Stimulated activated CD4-positive, alpha-beta T cell treated with anti-CD3 and anti-CD28 coated beads, Interleukin-12 subunit alpha, Interleukin-12 subunit beta, amount 100 ng/mL, for 24 hours (primary cell): ENCODE measurements at regions not wholly inside any gene's neighbourhood (a gene's known extent, or its start where the extent isn't known, plus 50 kb on each side); places are given as distances from the start of the nearest gene placed in this dataset.
"Not testable (repeated sequence)": the region's sequence is repeated elsewhere in the genome, so short reads cannot be mapped to it uniquely, and the experiment has no call there.

Source experiments
- DNase-seq, 2 experiments: peaks; one replicate each; pipeline ENCODE4 v3.0.0-alpha.2; 2020; ENCODE audit warnings: low read depth in 2 of 2

GRCh38 chr14:96686126-96686525 is 111.1 kb upstream of the VRK1 start:
- DNase-seq, result no peak

DNA sequence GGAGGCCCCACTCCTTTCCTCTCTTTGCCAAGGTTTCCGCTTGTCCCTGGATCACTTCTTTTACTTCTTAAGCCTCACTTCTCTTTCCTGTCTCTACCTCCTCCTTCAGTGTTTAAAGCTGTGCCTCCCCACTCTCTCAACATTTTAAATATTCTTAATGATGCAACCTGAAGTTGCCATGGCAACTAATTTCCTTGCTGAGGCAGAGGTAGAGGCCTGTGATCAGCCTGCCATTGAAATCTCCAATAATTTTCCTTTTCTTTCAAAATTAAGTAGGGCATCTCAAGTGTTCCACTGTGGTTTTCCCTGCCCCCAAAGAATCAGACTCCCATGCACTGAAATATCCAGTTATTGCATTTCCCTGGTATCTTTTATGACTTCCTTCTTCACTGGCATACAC is 108.6 kb upstream of the VRK1 start:
- no peak for DNase-seq

GRCh38 chr14:96690713-96691383 is 106.3 kb upstream of the VRK1 start:
- no peak for DNase-seq

DNA sequence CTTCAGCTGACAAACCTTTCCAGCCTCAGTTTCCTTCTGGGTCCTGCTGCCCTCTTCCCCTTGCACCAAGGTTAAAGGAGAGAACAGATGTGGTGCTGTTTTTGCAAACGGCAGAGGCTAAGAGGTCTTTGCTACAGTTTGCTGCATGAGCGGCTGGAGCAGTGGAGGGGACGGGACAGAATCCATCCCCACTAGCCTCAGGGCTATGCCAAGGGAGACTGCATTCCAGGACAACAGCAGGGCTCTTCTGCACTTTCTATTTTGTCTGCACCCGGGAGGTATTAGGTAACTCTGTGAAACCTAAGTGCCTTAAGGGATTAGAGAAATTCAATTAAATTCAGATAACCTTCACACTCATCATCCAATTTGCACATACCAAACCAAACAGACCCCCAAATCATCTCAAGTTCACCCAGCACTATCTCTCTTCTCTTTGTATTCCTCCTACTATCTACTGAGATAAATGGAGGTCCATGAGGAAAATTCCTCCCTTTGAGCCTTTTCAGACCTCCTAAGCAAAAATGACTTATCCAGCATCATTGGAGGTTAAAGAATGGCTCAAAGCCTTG is 103.8 kb upstream of the VRK1 start:
- DNase-seq, result no peak

GRCh38 chr14:96693987-96694386 is 103.2 kb upstream of the VRK1 start:
- no peak for DNase-seq

- DNase-seq, result peak in 1 of 2 experiments; percentile 1
Measured at GRCh38 chr14:96698960-96699539, 98.1 kb upstream of the VRK1 start.

- DNase-seq, result no peak
Measured at GRCh38 chr14:96699666-96700065, 97.5 kb upstream of the VRK1 start.

DNA sequence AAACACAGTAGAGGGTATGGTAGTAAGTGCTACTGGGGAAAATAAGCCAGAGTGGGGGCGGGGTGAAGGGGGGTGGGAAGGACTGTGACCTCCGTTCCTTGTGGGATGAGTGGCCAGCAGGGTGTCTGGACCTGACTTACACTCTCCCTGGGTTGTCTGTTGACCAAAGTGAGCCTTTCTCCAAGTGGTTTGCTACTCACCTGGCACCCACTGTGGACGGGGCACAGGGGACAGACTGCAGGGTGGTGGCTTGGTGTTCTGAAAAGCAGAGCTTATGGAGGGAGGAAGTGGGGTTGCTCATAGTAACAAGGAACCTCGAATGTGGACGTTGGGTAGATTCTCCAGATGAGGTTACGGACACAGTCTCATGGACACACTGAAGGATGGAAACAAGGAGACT is 94.4 kb upstream of the VRK1 start:
- DNase-seq, result no peak

DNA sequence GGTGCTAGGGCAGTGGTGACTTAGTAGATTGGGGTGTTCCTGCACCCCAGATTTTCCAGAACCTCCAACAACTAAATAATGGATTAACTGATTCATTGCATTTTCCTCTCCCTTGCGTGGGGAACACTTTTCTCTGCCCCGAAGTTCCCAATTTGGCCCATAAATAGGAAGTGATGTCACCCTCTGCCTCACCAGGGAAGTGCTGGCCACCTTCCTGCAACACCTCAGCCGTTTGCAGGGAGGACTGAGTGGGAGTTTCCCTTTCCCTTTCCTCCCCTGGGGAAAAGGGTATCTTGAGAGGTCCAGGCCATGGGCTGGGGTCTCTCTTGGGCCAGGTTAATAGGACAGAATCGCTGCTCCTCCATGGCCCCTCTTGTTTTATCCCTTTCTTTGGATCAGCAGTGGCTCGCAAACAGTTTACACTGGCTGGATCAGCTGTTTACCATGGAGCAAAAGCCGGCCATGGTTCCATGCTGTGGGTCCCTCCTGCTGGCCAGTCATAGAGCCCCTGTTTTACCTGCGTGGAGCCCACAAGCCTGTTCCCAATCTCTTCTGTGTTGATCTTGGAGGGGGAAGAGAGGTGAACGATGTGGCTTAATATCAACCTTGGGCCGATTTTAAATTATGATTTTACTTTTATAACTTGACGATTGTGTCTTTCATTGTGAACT is 91.6 kb upstream of the VRK1 start:
- DNase-seq, result no peak

GRCh38 chr14:96706893-96707292 is 90.3 kb upstream of the VRK1 start:
- DNase-seq, result no peak

DNA sequence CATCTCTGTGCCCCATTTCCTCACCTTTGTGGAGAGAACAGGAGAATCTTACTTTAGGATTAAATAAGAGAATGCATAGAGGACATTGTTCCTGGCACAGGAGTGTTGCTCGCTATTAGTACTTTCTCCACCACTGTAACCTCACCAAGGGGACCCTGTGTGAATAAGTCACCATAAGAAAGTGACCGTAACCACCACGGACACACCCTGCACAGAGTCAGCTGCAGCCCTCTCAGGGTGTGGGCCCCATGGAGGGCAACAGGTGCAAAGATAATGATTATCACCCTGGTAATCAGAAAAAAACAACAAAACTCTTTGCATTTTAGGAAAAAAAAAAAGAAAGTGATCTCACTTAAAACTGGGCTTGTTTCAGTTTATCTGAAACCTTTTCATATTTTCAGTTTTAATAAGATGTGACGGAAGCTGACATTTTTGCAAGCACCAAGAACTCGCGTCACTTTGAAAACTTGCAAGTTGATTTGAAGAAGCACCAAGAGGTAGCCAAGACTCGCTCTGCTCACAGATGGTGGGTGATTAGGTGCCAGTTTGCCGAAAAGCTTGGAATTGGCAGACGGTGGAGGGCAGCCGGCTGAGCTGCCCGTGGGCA is 87.0 kb upstream of the VRK1 start:
- DNase-seq, result no peak

- no peak for DNase-seq
Measured at GRCh38 chr14:96711559-96712267, 85.5 kb upstream of the VRK1 start.

DNA sequence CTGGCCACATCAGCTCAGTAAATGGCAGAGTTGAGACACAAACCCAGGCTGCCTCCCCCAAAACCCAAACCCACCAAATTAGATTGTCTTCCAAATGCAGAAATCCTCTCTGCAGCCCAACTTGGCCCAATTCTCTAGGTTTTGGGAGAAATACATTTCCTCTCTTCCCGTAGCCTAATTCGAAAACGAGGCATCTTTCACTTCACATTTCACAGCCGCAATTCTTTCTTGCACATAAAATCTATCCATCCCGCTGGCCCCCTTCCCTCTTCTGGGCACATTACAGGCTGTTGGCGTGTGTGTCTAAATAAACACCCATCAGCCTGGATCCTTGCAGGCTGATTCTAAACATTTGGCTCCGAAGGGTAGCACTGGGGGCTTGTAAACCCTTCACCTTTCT is 83.8 kb upstream of the VRK1 start:
- no peak for DNase-seq

- DNase-seq, result not testable (repeated sequence)
Measured at GRCh38 chr14:96714537-96714936, 82.6 kb upstream of the VRK1 start.

DNA sequence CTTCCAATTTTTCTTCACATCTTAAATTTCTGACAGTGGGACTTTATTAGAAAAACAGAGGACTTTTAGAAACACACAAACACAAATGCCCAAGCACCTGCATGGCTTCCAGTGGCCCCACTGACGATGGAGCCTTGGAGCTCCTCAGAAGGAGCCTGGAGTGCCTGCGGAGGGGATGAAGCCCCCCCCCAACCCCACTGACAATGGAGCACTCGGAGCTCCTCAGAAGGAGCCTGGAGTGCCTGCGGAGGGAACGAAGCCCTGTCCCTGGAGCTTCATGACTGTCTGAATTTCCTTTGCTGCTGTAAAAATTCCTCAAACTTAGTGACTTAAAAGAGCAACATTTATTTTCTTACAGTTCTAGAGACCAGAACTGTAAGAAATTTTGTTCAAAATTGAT is 80.1 kb upstream of the VRK1 start:
- DNase-seq, result no peak

DNA sequence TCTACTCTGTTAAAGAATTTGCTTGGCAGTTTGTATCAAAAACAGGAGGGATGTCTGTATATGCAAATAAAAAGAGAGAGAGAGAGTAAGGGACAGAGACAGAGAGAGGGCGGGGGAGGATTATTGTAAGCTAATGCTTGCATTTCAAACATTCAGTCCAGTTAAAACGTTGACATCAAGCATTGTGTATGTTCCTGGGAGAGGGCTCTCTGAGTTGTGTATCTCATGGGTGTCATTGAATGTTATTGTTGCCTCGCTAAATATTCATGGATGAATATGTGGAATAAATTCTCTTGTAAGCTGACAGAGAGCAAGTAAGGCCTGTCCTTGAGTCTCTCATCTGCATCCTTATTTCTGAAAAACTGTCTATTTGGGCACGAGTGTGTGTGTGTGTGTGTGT is 78.8 kb upstream of the VRK1 start:
- no peak for DNase-seq

GRCh38 chr14:96720702-96721101 is 76.5 kb upstream of the VRK1 start:
- DNase-seq, result not testable (repeated sequence)

GRCh38 chr14:96722736-96723135 is 74.4 kb upstream of the VRK1 start:
- no peak for DNase-seq

GRCh38 chr14:96723946-96724345 is 73.2 kb upstream of the VRK1 start:
- no peak for DNase-seq

GRCh38 chr14:96725232-96725631 is 72.0 kb upstream of the VRK1 start:
- no peak for DNase-seq

GRCh38 chr14:96727073-96727472 is 70.1 kb upstream of the VRK1 start:
- no peak for DNase-seq

DNA sequence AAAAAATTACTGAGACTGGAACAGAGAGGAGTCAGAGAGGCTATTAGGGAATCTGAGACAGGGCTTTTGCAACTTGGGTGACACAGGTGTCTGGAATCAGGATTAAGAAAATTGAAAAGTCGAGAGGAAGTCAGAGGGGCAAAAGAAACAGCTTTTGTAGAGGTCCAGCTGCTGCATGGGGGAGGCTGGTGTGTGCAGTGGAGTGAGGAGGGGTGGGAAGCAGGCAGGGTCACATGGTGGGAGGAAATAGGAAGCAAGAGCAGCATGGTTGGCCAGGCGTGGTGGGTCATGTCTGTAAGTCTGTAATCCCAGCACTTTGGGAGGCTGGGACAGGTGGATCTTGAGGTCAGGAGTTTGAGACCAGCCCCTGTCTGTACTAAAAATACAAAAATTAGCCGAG is 69.7 kb upstream of the VRK1 start:
- no peak for DNase-seq
